RWPE1 (cell line): ENCODE measurements at regions not wholly inside any gene's neighbourhood (a gene's known extent, or its start where the extent isn't known, plus 50 kb on each side); places are given as distances from the start of the nearest gene placed in this dataset.
"Not testable (repeated sequence)": the region's sequence is repeated elsewhere in the genome, so short reads cannot be mapped to it uniquely, and the experiment has no call there.

Experiments
- CTCF ChIA-PET: fragments of 350-600 bp; sonication (Branson Sonifier 250); formaldehyde crosslinking; extraction: SDS; loops from one replicate; lab custom pipeline; 2021; lab: Yijun Ruan, JAX
- POLR2A ChIA-PET: fragments of 400-600 bp; formaldehyde crosslinking; extraction: SDS; loops from one replicate; lab custom pipeline; 2020; ENCODE audit warnings: antibody characterized with exemption; ENCODE audit not compliant: low non-redundant PET; lab: Yijun Ruan, JAX
- DNase-seq: peaks from one replicate; pipeline ENCODE4 v3.0.0; 2012; ENCODE audit warnings: low spot score
- H3K27ac ChIP-seq: fragments of 450-650 bp; 2 replicates; pipeline ENCODE4 v1.5.1; 2017
- CTCF ChIP-seq: fragments of 450-650 bp; conservative IDR thresholded peaks from 2 replicates; pipeline ENCODE4 v1.5.1; 2017; ENCODE audit warnings: low read depth, mild to moderate bottlenecking

- DNase-seq, result no peak
- CTCF ChIA-PET, result no interaction called here
- no peak for TF ChIP-seq CTCF
- H3K27ac ChIP-seq, result no peak overlapping the region
- POLR2A ChIA-PET, result no interaction called here
Observed at GRCh38 chr4:148901075-148901705, 459.0 kb upstream of the NR3C2 start.

DNA sequence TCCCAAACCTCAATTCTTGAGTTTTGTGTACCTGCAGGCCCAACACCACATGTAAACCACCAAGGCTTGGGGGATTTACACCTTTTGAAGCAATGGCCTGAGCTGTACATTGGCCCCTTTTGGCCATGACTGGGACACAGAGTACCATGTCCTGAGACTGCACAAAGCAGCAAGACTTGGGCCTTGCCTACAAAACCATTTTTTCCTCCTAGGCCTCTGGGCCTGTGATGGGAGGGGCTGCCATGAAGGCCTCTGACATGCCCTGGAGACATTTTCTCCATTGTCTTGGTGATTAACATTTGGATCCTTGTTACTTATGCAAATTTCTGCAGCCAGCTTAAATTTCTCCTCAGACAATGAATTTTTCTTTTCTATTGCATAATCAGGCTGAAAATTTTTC, 455.9 kb upstream of the NR3C2 start:
- H3K27ac ChIP-seq, POLR2A ChIA-PET, CTCF ChIA-PET, DNase-seq: not testable (repeated sequence)

DNA sequence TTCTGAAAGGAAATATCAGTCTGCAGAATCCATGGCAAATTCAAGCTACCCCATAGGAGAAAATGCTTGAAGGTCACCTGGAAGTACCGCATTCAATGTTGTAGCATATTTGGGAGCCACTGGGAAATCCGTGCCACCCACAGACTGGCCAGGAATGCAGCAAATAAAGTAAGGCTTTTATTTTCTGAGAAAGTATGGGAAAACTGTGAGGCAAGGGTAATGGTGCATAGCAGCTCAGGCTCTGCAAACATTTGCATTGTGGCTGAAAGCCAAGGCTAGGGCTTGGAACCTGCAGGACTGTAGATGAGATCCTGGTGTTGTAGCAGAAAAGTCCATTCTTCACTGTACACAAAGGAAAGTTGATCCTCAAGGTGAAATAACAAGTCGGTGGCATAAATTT, 450.9 kb upstream of the NR3C2 start:
- TF ChIP-seq CTCF, result no peak
- ChIA-PET CTCF (no interaction called here), POLR2A (no interaction called here)
- DNase-seq, result no peak
- no peak overlapping the region for H3K27ac ChIP-seq

- TF ChIP-seq CTCF, result no peak
- DNase-seq, result no peak
- H3K27ac ChIP-seq, result no peak overlapping the region
- ChIA-PET CTCF (no interaction called here), POLR2A (no interaction called here)
Observed at GRCh38 chr4:148883891-148884290, 441.7 kb upstream of the NR3C2 start.

DNA sequence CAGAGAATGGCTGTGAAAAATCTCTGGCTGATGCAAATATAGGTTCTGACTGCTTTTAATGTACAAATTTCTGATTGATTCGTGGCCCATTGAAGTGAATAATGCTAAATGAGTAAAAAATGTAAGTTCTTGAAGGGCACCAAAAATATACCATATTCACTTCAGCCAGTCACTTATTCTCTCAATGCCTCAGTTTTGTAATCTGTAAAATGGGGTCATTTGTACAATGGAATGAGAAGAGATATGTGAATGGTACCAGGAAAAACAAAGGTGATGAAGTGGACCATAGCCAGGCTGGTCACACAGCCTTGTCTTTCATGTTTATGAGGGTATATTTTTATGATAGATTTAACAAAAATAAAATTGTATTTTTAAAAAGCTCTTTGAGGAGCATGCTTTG, 441.2 kb upstream of the NR3C2 start:
- no peak for DNase-seq
- H3K27ac ChIP-seq, result no peak overlapping the region
- ChIA-PET CTCF (no interaction called here), POLR2A (no interaction called here)
- TF ChIP-seq CTCF, result no peak

GRCh38 chr4:148881860-148882643, 439.8 kb upstream of the NR3C2 start:
- ChIA-PET CTCF (no interaction called here), POLR2A (no interaction called here)
- no peak for DNase-seq
- TF ChIP-seq CTCF, result no peak
- H3K27ac ChIP-seq, result no peak overlapping the region

- POLR2A ChIA-PET, result no interaction called here
- H3K27ac ChIP-seq, result no peak overlapping the region
- no peak for TF ChIP-seq CTCF
- CTCF ChIA-PET, result interaction anchor here (0.6 kb wide), 1 partner anchor 127 kb away, joined by 4 read pairs; no protein-coding TSS in a partner anchor
- no peak for DNase-seq
Observed at GRCh38 chr4:148874331-148874730, 432.1 kb upstream of the NR3C2 start.
